Glutamatergic neuron (in vitro differentiated cells): ENCODE measurements at regions not wholly inside any gene's neighbourhood (a gene's known extent, or its start where the extent isn't known, plus 50 kb on each side); places are given as distances from the start of the nearest gene placed in this dataset.
A peak's percentile ranks its signal among the peaks of the same experiment; 100 is the strongest.

Source experiments
- DNase-seq: peaks from one replicate; pipeline ENCODE4 v3.0.0; 2022
- H3K27ac Mint-ChIP-seq: one replicate; pipeline ENCODE4 v1.8.0; 2020; ENCODE audit warnings: mild to moderate bottlenecking, mixed read lengths, inconsistent platforms; ENCODE audit not compliant: unreplicated experiment
- H3K27me3 Mint-ChIP-seq: one replicate; pipeline ENCODE4 v1.8.0; 2020; ENCODE audit warnings: mild to moderate bottlenecking, moderate library complexity, mixed read lengths, inconsistent platforms; ENCODE audit not compliant: unreplicated experiment
- H3K36me3 Mint-ChIP-seq: one replicate; pipeline ENCODE4 v1.8.0; 2020; ENCODE audit warnings: mild to moderate bottlenecking, mixed read lengths, inconsistent platforms; ENCODE audit not compliant: unreplicated experiment
- H3K4me1 Mint-ChIP-seq: one replicate; pipeline ENCODE4 v1.8.0; 2020; ENCODE audit warnings: mild to moderate bottlenecking, low read depth, mixed read lengths, inconsistent platforms; ENCODE audit not compliant: unreplicated experiment
- H3K4me3 Mint-ChIP-seq: one replicate; pipeline ENCODE4 v1.8.0; 2020; ENCODE audit warnings: mild to moderate bottlenecking, mixed read lengths, inconsistent platforms; ENCODE audit not compliant: unreplicated experiment
- H3K9me3 Mint-ChIP-seq: one replicate; pipeline ENCODE4 v1.8.0; 2020; ENCODE audit warnings: mild to moderate bottlenecking, moderate library complexity, mixed read lengths, inconsistent platforms; ENCODE audit not compliant: unreplicated experiment
- TF ChIP-seq, protein P1 (sequence below): fragments of 200-600 bp; sonication (generic); IDR thresholded peaks from one replicate; pipeline ENCODE4 v1.5.0; 2021; ENCODE audit not compliant: partially characterized antibody, unreplicated experiment

GRCh38 chr2:107128381-107128780 lies 242.4 kb upstream of the ST6GAL2 start:
- no peaks in the 10 kb centered on the region for H3K4me1 Mint-ChIP-seq
- no peak overlapping the region for H3K27ac Mint-ChIP-seq
- DNase-seq: no peak
- TF ChIP-seq, protein P1, sequence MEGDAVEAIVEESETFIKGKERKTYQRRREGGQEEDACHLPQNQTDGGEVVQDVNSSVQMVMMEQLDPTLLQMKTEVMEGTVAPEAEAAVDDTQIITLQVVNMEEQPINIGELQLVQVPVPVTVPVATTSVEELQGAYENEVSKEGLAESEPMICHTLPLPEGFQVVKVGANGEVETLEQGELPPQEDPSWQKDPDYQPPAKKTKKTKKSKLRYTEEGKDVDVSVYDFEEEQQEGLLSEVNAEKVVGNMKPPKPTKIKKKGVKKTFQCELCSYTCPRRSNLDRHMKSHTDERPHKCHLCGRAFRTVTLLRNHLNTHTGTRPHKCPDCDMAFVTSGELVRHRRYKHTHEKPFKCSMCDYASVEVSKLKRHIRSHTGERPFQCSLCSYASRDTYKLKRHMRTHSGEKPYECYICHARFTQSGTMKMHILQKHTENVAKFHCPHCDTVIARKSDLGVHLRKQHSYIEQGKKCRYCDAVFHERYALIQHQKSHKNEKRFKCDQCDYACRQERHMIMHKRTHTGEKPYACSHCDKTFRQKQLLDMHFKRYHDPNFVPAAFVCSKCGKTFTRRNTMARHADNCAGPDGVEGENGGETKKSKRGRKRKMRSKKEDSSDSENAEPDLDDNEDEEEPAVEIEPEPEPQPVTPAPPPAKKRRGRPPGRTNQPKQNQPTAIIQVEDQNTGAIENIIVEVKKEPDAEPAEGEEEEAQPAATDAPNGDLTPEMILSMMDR: no peak
- H3K9me3 Mint-ChIP-seq: no peaks in the 10 kb centered on the region
- H3K36me3 Mint-ChIP-seq: no peaks in the 10 kb centered on the region
- no peak overlapping the region for H3K4me3 Mint-ChIP-seq
- peaks cover 2% of the 10 kb centered on the region for H3K27me3 Mint-ChIP-seq

GRCh38 chr2:107132070-107132469 lies 246.1 kb upstream of the ST6GAL2 start:
- Mint-ChIP-seq H3K4me3 (no peak overlapping the region), H3K4me1 (peaks cover 12% of the 10 kb centered on the region), H3K36me3 (no peaks in the 10 kb centered on the region), H3K27ac (no peak overlapping the region), H3K27me3 (no peaks in the 10 kb centered on the region), H3K9me3 (no peaks in the 10 kb centered on the region)
- DNase-seq: no peak
- TF ChIP-seq, protein P1: no peak

DNA sequence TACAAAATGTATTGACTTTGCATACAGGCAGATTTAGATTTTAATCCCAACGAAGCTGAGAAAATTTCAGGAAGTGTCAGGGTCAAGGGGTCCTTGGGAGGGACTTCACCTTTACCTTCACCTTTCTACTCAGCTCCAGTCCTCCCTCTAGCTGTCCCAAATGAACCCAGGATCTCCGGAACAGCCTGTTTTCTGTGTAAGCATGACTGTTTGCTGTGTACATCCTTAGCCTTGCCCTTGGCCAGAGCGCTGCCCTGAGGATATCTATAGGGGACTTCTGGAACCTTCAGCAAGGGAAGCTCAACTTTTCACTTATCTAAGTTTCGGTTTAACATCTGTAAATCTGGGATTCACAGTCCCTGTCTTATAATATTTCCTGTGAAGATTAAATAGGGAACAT lies 246.8 kb upstream of the ST6GAL2 start:
- H3K4me3 Mint-ChIP-seq: no peak overlapping the region
- DNase-seq: no peak
- peaks cover 18% of the 10 kb centered on the region for H3K4me1 Mint-ChIP-seq
- peaks cover 3% of the 10 kb centered on the region for H3K27me3 Mint-ChIP-seq
- TF ChIP-seq, protein P1: no peak
- no peaks in the 10 kb centered on the region for H3K36me3 Mint-ChIP-seq
- H3K27ac Mint-ChIP-seq: no peak overlapping the region
- H3K9me3 Mint-ChIP-seq: peaks cover 1% of the 10 kb centered on the region

- Mint-ChIP-seq H3K4me1 (peaks cover 21% of the 10 kb centered on the region), H3K36me3 (no peaks in the 10 kb centered on the region), H3K27ac (no peak overlapping the region), H3K4me3 (no peak overlapping the region), H3K27me3 (peaks cover 4% of the 10 kb centered on the region), H3K9me3 (peaks cover 3% of the 10 kb centered on the region)
- no peak for DNase-seq
- TF ChIP-seq, protein P1: no peak
Observed at GRCh38 chr2:107133412-107133811, 247.4 kb upstream of the ST6GAL2 start.

DNA sequence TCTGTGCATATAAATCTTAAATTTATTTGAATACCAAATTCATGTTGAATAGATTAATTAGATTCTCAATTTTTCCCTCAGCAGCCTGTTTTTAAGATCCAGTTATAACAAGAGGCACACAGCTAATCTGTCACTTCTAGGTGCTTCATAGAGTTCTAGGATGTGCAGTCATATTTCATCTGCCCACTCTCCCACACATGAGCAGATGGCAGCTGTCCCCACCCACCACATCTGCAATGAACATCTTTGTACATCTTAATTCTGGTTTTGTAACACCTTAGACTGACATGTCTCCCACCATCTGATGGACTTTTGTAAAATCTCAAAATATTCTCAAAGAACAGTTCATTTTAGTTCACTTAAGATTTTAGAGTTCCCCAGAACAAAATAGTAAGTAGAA lies 250.8 kb upstream of the ST6GAL2 start:
- TF ChIP-seq, protein P1: no peak
- H3K27me3 Mint-ChIP-seq: peaks cover 6% of the 10 kb centered on the region
- no peak for DNase-seq
- H3K4me1 Mint-ChIP-seq: peaks cover 21% of the 10 kb centered on the region
- no peak overlapping the region for H3K4me3 Mint-ChIP-seq
- no peaks in the 10 kb centered on the region for H3K36me3 Mint-ChIP-seq
- H3K9me3 Mint-ChIP-seq: peaks cover 3% of the 10 kb centered on the region
- H3K27ac Mint-ChIP-seq: peak overlapping the region; percentile 35
